Stimulated activated CD4-positive, alpha-beta T cell treated with anti-CD3 and anti-CD28 coated beads, TNF-alpha, amount 100 ng/mL, for 48 hours (primary cell): ENCODE measurements at regions not wholly inside any gene's neighbourhood (a gene's known extent, or its start where the extent isn't known, plus 50 kb on each side); places are given as distances from the start of the nearest gene placed in this dataset.

ENCODE experiments used
- DNase-seq, 3 donors: peaks; one replicate each; pipeline ENCODE4 v3.0.0-alpha.2; 2020; ENCODE audit warnings: low read depth in 3 of 3

- DNase-seq = no peak
These were observed 521.8 kb upstream of the ID2 start for GRCh38 chr2:8159966-8160603.

- DNase-seq = no peak
These were observed 520.9 kb upstream of the ID2 start for GRCh38 chr2:8160959-8161358.

GRCh38 chr2:8162552-8162951 is 519.3 kb upstream of the ID2 start:
- DNase-seq = no peak

GRCh38 chr2:8165550-8165949 is 516.3 kb upstream of the ID2 start:
- DNase-seq = no peak

- DNase-seq = no peak
These were observed 513.7 kb upstream of the ID2 start for GRCh38 chr2:8168022-8168717.

GRCh38 chr2:8168876-8169424 is 512.9 kb upstream of the ID2 start:
- no peak for DNase-seq

GRCh38 chr2:8169443-8169842 is 512.4 kb upstream of the ID2 start:
- no peak for DNase-seq

- DNase-seq = no peak
These were observed 511.1 kb upstream of the ID2 start for GRCh38 chr2:8170552-8171327.

- no peak for DNase-seq
These were observed 510.2 kb upstream of the ID2 start for GRCh38 chr2:8171608-8172007.

GRCh38 chr2:8172661-8173060 is 509.2 kb upstream of the ID2 start:
- no peak for DNase-seq

GRCh38 chr2:8174641-8175257 is 507.1 kb upstream of the ID2 start:
- no peak for DNase-seq

- no peak for DNase-seq
These were observed 505.0 kb upstream of the ID2 start for GRCh38 chr2:8176887-8177286.

GRCh38 chr2:8177566-8177965 is 504.3 kb upstream of the ID2 start:
- no peak for DNase-seq

GRCh38 chr2:8178911-8179310 is 502.9 kb upstream of the ID2 start:
- no peak for DNase-seq

GRCh38 chr2:8189316-8189715 is 492.5 kb upstream of the ID2 start:
- DNase-seq = no peak

GRCh38 chr2:8190279-8190678 is 491.6 kb upstream of the ID2 start:
- DNase-seq = no peak

- DNase-seq = no peak
These were observed 490.4 kb upstream of the ID2 start for GRCh38 chr2:8191427-8191826.

GRCh38 chr2:8193146-8193545 is 488.7 kb upstream of the ID2 start:
- no peak for DNase-seq

GRCh38 chr2:8193686-8194615 is 487.9 kb upstream of the ID2 start:
- no peak for DNase-seq

- DNase-seq = no peak
These were observed 486.1 kb upstream of the ID2 start for GRCh38 chr2:8195784-8196183.

- DNase-seq = no peak
These were observed 485.5 kb upstream of the ID2 start for GRCh38 chr2:8196316-8196715.
